HL-60 (cell line): ENCODE measurements at regions not wholly inside any gene's neighbourhood (a gene's known extent, or its start where the extent isn't known, plus 50 kb on each side); places are given as distances from the start of the nearest gene placed in this dataset.

Source experiments
- DNase-seq, 2 experiments: peaks; one replicate each; pipeline ENCODE4 v3.0.0-alpha.2; 2010 to 2020; ENCODE audit warnings: low read depth in 1 of 2, low spot score in 1 of 2
- H3K27ac ChIP-seq: fragments of 250-450 bp; sonication (Bioruptor Pico); replicated peaks from 2 replicates; pipeline ENCODE4 v1.5.1; 2020; ENCODE audit warnings: mild to moderate bottlenecking, moderate library complexity
- H3K27me3 ChIP-seq: fragments of 250-450 bp; sonication (Bioruptor Pico); 2 replicates; pipeline ENCODE4 v1.5.1; 2021; ENCODE audit warnings: mild to moderate bottlenecking, moderate library complexity; ENCODE audit not compliant: insufficient read depth, poor library complexity, severe bottlenecking
- H3K4me3 ChIP-seq: replicated peaks from 2 replicates; pipeline ENCODE4 v1.5.1; 2011; ENCODE audit warnings: mild to moderate bottlenecking, control low read depth, low read length; ENCODE audit not compliant: insufficient read depth
- GABPA ChIP-seq: IDR thresholded peaks from 2 replicates; pipeline ENCODE4 v1.6.1; 2012; ENCODE audit warnings: low read depth
- POLR2AphosphoS5 ChIP-seq: IDR thresholded peaks from 2 replicates; pipeline ENCODE4 v1.6.1; 2012; ENCODE audit warnings: low read depth
- REST ChIP-seq: IDR thresholded peaks from 2 replicates; pipeline ENCODE4 v1.6.1; 2012; ENCODE audit warnings: low read depth; ENCODE audit not compliant: insufficient replicate concordance
- SPI1 ChIP-seq: IDR thresholded peaks from 2 replicates; pipeline ENCODE4 v1.6.1; 2012; ENCODE audit warnings: low read depth, mild to moderate bottlenecking, borderline replicate concordance
- TF ChIP-seq, protein P1 (sequence below): IDR thresholded peaks from one replicate; pipeline ENCODE4 v1.5.1; 2011; ENCODE audit warnings: low read length, control low read depth, inconsistent platforms; ENCODE audit not compliant: insufficient read depth

DNA sequence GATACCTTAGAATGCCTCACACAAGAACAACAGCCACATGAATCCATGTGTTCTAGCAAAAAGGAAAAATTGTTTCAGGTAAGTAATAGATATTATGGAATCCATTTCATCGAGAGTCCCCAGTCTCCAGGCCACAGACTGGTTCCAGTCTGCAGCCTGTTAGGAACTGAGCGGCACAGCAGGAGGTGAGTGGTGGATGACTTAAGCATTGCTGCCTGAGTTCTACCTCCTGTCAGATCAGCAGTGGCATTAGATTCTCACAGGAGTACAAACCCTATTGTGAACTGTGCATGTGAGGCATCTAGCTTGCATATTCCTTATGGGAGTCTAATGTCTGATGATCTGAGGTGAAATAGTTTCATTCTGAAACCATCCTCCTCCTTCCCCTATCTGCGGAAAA is 207.0 kb downstream of the CSNK1G3 start:
- Histone ChIP-seq H3K27ac (no peak overlapping the region), H3K27me3 (no peaks in the 10 kb centered on the region), H3K4me3 (no peak overlapping the region)
- no peak for DNase-seq
- TF ChIP-seq POLR2AphosphoS5 (no peak), GABPA (no peak), REST (no peak), SPI1 (no peak)
- TF ChIP-seq, protein P1, sequence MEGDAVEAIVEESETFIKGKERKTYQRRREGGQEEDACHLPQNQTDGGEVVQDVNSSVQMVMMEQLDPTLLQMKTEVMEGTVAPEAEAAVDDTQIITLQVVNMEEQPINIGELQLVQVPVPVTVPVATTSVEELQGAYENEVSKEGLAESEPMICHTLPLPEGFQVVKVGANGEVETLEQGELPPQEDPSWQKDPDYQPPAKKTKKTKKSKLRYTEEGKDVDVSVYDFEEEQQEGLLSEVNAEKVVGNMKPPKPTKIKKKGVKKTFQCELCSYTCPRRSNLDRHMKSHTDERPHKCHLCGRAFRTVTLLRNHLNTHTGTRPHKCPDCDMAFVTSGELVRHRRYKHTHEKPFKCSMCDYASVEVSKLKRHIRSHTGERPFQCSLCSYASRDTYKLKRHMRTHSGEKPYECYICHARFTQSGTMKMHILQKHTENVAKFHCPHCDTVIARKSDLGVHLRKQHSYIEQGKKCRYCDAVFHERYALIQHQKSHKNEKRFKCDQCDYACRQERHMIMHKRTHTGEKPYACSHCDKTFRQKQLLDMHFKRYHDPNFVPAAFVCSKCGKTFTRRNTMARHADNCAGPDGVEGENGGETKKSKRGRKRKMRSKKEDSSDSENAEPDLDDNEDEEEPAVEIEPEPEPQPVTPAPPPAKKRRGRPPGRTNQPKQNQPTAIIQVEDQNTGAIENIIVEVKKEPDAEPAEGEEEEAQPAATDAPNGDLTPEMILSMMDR = no peak

- TF ChIP-seq REST (no peak), GABPA (no peak), SPI1 (no peak), POLR2AphosphoS5 (no peak)
- TF ChIP-seq, protein P1 = no peak
- DNase-seq = no peak
Measured at GRCh38 chr5:123718238-123718637, 206.3 kb downstream of the CSNK1G3 start.

GRCh38 chr5:123717139-123717538 is 205.2 kb downstream of the CSNK1G3 start:
- DNase-seq = no peak
- Histone ChIP-seq H3K27me3 (no peaks in the 10 kb centered on the region), H3K4me3 (no peak overlapping the region), H3K27ac (no peak overlapping the region)
- TF ChIP-seq REST = no peak
- TF ChIP-seq GABPA = no peak
- no peak for TF ChIP-seq POLR2AphosphoS5
- TF ChIP-seq, protein P1 = no peak
- no peak for TF ChIP-seq SPI1

More at GRCh38 chr5:123718238-123718637, 206.3 kb downstream of the CSNK1G3 start:
- Histone ChIP-seq H3K27me3 (no peaks in the 10 kb centered on the region), H3K4me3 (no peak overlapping the region), H3K27ac (no peak overlapping the region)
